GM06990 (cell line): ENCODE measurements at regions not wholly inside any gene's neighbourhood (a gene's known extent, or its start where the extent isn't known, plus 50 kb on each side); places are given as distances from the start of the nearest gene placed in this dataset.
"Not testable (repeated sequence)": the region's sequence is repeated elsewhere in the genome, so short reads cannot be mapped to it uniquely, and the experiment has no call there.

ENCODE experiments used
- DNase-seq: peaks from one replicate; pipeline ENCODE4 v3.0.0-alpha.2; 2011; ENCODE audit not compliant: insufficient read length; ENCODE audit errors: extremely low read depth
- H3K27me3 ChIP-seq: replicated peaks from 2 replicates; pipeline ENCODE4 v1.6.0; 2011; ENCODE audit warnings: low read length; ENCODE audit not compliant: control insufficient read depth, insufficient read depth
- H3K36me3 ChIP-seq: 2 replicates; pipeline ENCODE4 v1.5.1; 2011; ENCODE audit warnings: low read length; ENCODE audit not compliant: control insufficient read depth, insufficient read depth
- H3K4me3 ChIP-seq: replicated peaks from 2 replicates; pipeline ENCODE4 v1.5.1; 2011; ENCODE audit warnings: low read depth, mild to moderate bottlenecking, control low read depth, low read length
- CTCF ChIP-seq: IDR thresholded peaks from 2 replicates; pipeline ENCODE4 v1.5.1; 2011; ENCODE audit warnings: low read length, control low read depth, mild to moderate bottlenecking, inconsistent platforms; ENCODE audit not compliant: insufficient read depth, poor library complexity, severe bottlenecking

GRCh38 chr9:65459756-65460320 is 174.8 kb upstream of the FOXD4L5 start:
- TF ChIP-seq CTCF = no peak
- no peak for DNase-seq

GRCh38 chr9:65458992-65459391 is 174.0 kb upstream of the FOXD4L5 start:
- TF ChIP-seq CTCF = no peak
- DNase-seq = no peak
- H3K4me3 ChIP-seq = no peak overlapping the region
- H3K36me3 ChIP-seq = no peaks in the 10 kb centered on the region
- H3K27me3 ChIP-seq = no peaks in the 10 kb centered on the region

More at GRCh38 chr9:65459756-65460320, 174.8 kb upstream of the FOXD4L5 start:
- H3K4me3 ChIP-seq = no peak overlapping the region
- H3K27me3 ChIP-seq = no peaks in the 10 kb centered on the region
- H3K36me3 ChIP-seq = no peaks in the 10 kb centered on the region

GRCh38 chr9:65458465-65458864 is 173.5 kb upstream of the FOXD4L5 start:
- no peak for DNase-seq
- Histone ChIP-seq H3K4me3 (no peak overlapping the region), H3K27me3 (no peaks in the 10 kb centered on the region), H3K36me3 (no peaks in the 10 kb centered on the region)
- no peak for TF ChIP-seq CTCF

GRCh38 chr9:65456991-65457390 is 172.0 kb upstream of the FOXD4L5 start:
- not testable (repeated sequence) for H3K4me3 ChIP-seq, H3K36me3 ChIP-seq, DNase-seq, H3K27me3 ChIP-seq

GRCh38 chr9:65455751-65456647 is 171.0 kb upstream of the FOXD4L5 start:
- not testable (repeated sequence) for DNase-seq, H3K27me3 ChIP-seq, H3K36me3 ChIP-seq, H3K4me3 ChIP-seq

GRCh38 chr9:65455136-65455535 is 170.1 kb upstream of the FOXD4L5 start:
- H3K27me3 ChIP-seq, H3K4me3 ChIP-seq, H3K36me3 ChIP-seq, DNase-seq: not testable (repeated sequence)

- DNase-seq, H3K4me3 ChIP-seq, H3K36me3 ChIP-seq, H3K27me3 ChIP-seq: not testable (repeated sequence)
These were observed 169.7 kb upstream of the FOXD4L5 start for GRCh38 chr9:65454666-65455065.

- not testable (repeated sequence) for DNase-seq, H3K4me3 ChIP-seq, H3K27me3 ChIP-seq, H3K36me3 ChIP-seq
These were observed 169.0 kb upstream of the FOXD4L5 start for GRCh38 chr9:65454034-65454433.

- not testable (repeated sequence) for H3K36me3 ChIP-seq, DNase-seq, H3K27me3 ChIP-seq, H3K4me3 ChIP-seq
These were observed 165.0 kb upstream of the FOXD4L5 start for GRCh38 chr9:65449886-65450610.
